HepG2 (cell line): ENCODE measurements at regions not wholly inside any gene's neighbourhood (a gene's known extent, or its start where the extent isn't known, plus 50 kb on each side); places are given as distances from the start of the nearest gene placed in this dataset.

Experiments used
- MYC ChIP-seq: sonication (generic); formaldehyde crosslinking; IDR thresholded peaks from 2 replicates; pipeline ENCODE4 v1.9.0; 2021; ENCODE audit warnings: missing genetic modification reagents, borderline replicate concordance
- TARDBP ChIP-seq: sonication (generic); formaldehyde crosslinking; IDR thresholded peaks from 2 replicates; pipeline ENCODE4 v1.8.0; 2022; ENCODE audit warnings: mild to moderate bottlenecking, missing genetic modification reagents
- TF ChIP-seq, protein P1 (sequence below): sonication (generic); formaldehyde crosslinking; IDR thresholded peaks from 2 replicates; pipeline ENCODE4 v1.5.0; 2020; ENCODE audit warnings: mild to moderate bottlenecking, missing genetic modification reagents, moderate library complexity
- TF ChIP-seq, protein P2 (sequence below): sonication (generic); formaldehyde crosslinking; IDR thresholded peaks from 2 replicates; pipeline ENCODE4 v1.5.0; 2020; ENCODE audit warnings: missing genetic modification reagents

DNA sequence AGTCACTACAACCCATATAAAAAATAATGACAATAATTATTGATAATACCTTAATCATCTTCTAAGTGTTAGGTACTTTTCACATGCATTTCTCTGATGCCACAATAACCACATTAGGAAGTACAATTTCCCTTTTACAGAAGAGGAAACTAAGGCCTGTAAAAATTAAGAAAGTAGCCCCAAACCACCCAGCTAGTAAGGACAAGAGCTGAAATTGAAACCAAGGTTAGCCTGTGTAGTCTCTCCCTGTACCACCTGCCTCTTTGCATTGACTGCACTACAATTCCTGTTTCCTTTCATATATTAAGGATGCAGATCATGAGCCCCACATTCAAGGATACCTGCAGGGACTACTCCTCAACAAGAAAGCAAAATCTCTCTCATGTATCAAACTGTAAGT is 288.8 kb downstream of the GPATCH2 start:
- TF ChIP-seq TARDBP (CRISPR knock-in tag): no peak
- no peak for TF ChIP-seq MYC (CRISPR knock-in tag)
- TF ChIP-seq, protein P1, sequence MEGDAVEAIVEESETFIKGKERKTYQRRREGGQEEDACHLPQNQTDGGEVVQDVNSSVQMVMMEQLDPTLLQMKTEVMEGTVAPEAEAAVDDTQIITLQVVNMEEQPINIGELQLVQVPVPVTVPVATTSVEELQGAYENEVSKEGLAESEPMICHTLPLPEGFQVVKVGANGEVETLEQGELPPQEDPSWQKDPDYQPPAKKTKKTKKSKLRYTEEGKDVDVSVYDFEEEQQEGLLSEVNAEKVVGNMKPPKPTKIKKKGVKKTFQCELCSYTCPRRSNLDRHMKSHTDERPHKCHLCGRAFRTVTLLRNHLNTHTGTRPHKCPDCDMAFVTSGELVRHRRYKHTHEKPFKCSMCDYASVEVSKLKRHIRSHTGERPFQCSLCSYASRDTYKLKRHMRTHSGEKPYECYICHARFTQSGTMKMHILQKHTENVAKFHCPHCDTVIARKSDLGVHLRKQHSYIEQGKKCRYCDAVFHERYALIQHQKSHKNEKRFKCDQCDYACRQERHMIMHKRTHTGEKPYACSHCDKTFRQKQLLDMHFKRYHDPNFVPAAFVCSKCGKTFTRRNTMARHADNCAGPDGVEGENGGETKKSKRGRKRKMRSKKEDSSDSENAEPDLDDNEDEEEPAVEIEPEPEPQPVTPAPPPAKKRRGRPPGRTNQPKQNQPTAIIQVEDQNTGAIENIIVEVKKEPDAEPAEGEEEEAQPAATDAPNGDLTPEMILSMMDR: no peak
- TF ChIP-seq, protein P2, sequence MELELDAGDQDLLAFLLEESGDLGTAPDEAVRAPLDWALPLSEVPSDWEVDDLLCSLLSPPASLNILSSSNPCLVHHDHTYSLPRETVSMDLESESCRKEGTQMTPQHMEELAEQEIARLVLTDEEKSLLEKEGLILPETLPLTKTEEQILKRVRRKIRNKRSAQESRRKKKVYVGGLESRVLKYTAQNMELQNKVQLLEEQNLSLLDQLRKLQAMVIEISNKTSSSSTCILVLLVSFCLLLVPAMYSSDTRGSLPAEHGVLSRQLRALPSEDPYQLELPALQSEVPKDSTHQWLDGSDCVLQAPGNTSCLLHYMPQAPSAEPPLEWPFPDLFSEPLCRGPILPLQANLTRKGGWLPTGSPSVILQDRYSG (CRISPR knock-in tag): no peak
